NOMO-1 (cell line): ENCODE measurements at regions not wholly inside any gene's neighbourhood (a gene's known extent, or its start where the extent isn't known, plus 50 kb on each side); places are given as distances from the start of the nearest gene placed in this dataset.

Experiments used
- DNase-seq, 2 experiments: peaks; one replicate each; lab custom pipeline; 2025; ENCODE audit not compliant: unreplicated experiment in 2 of 2; lab: John Stamatoyannopoulos, UW

DNA sequence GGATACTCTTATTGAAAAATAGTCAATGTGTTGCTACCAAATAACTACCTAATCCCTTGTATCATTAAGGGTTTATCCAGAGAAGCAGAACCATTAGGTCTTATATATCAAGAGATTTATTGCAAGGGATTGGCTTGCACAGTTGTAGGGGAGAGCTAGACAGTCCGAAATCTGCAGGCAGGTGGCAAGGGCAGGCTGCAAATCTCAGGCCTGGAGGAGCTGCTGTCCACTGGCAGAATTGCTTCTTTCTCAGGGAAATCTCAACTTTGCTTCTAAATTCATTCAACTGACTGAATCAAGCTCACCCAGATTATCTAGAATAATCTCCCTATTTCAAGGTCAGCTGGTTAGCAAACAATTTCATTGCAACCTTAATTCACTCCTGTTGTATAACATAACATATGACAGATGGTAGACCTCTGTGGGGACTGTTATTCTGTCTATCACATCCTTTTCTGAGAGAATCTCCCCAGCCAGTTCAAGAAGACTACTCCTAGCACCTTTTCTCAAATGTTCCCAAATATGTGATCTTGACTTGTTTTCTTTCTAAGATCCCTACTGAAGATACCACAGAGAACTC, 194.2 kb downstream of the NHLRC3 start:
- DNase-seq, result no peak

DNA sequence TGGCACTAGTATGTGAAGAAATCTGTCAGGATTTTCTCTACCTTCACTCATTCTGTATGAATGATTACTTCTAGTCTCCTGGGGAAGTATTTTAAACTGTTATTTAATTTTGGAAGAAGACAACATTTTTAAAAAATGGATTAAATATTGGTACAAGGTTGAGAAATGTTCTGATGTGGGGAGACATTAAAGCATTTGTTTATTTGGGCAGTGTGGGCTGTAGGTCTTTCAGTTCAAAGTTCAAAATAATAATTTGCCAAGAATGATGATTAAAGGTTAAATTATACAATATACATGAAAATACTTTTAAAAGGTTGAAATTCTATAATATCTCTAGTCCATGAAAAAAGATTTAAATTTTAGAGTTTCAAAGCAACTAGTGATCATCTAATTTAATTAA, 194.7 kb downstream of the NHLRC3 start:
- no peak for DNase-seq

GRCh38 chr13:39233519-39233918, 195.3 kb downstream of the NHLRC3 start:
- DNase-seq, result no peak

DNA sequence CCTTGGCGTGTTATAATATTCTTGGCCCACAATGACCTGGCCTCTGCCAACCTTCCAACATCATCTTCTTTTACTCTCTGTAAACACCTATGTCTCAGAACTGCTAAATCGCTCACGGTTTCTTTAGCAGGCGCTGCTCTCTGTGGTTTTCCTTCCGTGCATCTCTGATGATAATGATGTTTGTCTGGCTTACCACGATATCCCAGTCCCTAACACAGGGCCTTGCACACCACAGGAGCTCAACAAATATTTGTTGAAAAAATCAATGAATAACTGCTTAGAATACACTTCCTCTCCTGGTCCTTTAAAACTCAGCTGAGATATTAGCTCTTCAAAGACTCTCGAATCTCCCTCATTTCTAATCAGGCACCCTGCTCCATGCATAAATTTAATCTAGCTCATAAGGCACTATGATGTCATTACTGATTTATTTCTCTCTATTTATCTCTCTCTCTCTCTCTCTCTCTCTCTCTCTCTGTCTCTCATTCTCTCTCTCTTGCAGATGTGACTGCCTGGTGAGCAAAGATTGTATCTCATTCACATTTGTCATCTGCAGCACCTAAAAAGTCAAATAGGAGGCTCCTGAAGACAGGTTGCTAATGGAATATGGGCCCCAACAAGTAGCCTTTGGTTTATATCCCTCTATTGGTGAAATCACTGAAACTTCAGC, 206.4 kb downstream of the NHLRC3 start:
- DNase-seq, result no peak

DNA sequence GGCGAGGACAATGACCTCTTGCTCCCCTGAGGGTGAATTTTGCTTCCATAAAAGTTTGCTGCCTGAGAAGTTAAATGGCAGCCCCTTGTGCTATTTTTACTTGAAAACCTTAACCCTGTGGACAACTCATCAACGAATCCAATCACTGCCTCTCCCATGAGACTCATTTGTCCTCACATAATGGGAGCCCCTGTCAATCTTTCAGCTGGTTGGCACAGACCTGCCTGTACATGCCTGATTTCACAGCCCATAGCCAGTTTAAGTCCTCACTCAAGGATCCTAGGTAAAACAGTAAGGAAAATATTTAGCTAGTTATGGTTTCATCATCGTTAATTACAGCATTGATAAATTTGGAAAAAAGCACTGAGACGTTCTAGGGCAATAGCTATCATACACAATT, 207.4 kb downstream of the NHLRC3 start:
- no peak for DNase-seq

DNA sequence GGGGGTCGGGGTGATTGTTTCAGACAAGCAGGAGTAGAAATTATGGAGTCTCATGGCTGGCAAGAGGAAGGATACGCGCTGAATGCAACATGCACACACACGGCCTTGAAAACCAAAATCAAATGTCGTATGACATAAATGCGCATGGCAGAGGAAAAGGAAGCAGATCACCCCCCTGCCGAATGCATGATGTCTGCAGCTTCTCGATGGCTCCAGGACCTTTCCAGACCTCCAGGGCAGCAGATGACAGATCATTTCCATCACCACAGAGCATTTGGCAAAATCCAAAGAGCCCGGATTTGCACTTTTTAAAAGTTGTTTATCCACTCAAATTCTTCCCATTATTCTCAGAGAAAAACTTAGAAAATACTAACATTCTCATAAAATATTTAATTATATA, 211.7 kb downstream of the NHLRC3 start:
- no peak for DNase-seq

DNA sequence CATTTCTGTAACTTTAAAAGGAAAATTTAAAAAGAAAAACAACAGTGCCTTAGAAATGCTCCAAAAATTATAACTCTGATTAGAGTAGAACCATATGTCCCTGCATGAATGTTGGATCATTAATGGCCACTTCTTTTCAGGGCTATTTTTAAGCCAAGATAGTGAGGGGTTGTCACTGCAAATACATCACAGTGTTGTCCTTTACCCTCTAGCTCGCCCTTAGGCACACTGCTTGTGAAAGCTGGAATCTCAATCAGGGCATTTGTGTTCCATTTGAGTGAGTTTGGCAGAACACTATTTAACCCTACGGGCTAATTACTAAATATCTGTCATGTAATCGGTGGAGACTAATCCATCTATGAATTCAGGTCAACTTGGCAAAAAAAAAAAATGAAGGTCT, 212.2 kb downstream of the NHLRC3 start:
- no peak for DNase-seq

DNA sequence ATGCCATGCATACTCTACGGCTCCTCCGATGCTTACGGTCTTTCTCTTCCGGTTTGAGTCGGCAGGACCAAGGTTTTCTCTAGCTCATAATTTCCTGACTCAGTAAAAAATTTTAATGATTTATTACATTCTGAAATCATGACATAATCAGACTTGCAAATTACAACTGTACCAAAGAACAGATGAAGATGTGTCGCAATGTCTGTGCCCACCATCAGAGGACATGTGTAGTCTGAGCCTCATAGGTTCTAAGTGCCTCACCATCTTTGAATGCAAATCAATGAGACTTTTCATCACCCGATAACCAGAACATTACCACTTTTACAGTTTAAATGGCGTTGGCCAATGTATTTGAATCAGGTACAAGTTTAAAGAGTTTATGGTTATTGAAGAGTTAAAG, 213.1 kb downstream of the NHLRC3 start:
- no peak for DNase-seq

GRCh38 chr13:39253774-39254173, 215.5 kb downstream of the NHLRC3 start:
- no peak for DNase-seq

DNA sequence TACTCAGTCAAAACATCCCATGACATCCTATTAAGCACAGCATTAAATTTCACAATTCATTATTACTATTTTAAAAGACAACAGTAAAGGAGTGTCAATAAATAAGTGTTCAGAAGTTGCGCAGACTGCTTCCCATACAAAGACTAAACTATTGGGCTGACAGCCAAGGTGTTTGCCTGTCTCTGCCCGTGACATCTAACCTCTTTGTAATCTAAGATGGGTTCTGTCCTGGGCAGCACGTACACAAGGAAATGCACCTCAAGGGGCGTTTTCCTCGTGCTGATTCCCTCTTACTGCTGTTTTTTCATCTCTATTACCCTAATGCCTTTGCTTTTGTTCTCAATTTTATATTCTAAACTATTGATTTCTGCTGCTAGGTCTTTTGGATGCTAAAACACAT, 216.3 kb downstream of the NHLRC3 start:
- no peak for DNase-seq

GRCh38 chr13:39257642-39258041, 219.4 kb downstream of the NHLRC3 start:
- DNase-seq, result no peak

DNA sequence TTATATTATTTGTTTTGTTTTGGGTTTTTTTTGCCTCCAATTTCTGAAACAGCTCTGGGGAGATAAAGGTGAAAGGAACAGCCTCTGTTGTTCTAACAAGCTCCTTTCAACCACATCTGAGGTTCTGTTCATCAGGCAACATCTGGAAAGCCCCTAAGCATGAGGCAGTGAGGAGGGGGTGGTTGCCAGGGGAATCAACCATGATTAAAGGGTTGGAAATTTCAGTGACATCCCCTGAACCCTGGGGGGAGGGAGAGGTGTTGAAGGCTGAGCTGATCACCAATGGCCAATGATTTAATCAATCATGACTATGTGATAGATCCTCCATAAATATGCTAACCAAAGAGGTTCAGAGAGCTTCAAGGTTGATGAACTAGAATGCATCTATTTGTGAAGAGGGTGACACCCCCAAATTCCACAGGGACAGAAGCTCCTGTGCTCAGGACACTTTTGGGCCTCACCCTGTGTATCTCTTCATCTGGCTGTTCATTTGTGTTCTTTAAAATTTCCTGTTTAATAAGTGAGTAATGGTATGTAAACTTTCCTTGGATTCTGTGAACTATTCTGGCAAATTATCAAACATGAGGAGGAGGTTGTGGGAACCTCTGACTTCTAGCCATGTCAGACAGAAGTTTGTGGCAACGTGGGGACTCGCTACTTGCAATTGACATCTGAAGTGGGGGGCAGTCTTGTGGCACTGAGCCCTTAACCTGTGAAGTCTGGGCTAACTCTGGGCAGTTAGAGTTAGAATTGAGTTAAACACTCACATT, 221.3 kb downstream of the NHLRC3 start:
- DNase-seq, result no peak

DNA sequence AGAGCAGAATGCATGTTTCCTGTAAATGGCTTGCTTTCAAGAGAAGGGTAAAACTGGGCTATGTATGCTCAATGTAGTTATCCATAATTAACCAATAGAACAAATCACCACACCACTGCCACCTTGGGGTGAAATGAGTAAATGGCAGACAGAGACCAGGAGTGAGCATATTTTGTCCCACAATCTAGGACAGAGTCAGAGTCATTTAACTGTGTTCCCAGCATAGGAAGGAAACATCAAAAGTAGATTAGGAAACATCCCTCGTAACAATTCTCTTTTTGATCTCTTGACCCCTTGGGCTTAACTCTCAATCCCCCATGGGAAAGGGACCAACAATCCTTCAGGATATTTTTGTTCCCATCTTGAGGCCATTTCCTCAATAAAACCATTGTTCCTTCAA, 224.8 kb downstream of the NHLRC3 start:
- no peak for DNase-seq

DNA sequence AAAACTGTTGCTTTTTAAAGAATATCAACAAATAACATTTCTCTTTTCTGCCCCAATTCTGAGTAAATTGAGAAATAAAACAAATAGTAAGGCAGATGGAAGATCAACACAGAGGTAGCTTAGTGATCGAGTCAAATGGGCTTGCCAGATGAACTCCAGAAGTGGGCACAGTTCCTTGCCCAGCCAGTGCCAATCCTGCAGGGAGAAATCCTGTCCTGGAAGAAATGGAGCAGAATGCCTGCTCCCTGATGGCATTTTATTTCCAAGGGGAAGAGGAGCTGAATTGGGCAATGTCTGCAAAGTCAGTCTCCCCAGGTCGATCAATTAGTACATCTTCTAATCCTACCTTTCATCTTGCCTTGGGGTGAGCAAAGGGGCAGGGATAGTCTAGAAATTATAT, 225.3 kb downstream of the NHLRC3 start:
- no peak for DNase-seq

- no peak for DNase-seq
Measured at GRCh38 chr13:39266426-39266825, 228.2 kb downstream of the NHLRC3 start.

DNA sequence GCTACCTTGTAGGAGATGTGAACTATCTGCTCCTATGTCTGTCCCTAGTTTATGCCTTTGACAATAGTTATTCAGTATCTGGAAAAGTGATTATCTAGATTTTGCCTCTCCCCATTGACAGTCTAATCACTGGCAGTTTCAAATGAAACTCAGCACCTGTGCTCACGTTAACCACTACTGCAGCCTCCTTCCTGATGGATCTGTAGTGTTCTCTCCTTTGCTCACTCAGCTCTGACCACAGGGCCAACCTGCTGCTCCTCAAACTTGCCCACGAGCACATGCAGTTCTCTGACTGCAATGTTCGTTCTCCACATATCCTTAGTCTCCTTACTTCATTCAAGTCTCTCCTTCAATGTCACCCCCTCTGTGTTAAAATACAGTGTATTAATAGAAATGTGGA, 230.1 kb downstream of the NHLRC3 start:
- DNase-seq, result no peak

DNA sequence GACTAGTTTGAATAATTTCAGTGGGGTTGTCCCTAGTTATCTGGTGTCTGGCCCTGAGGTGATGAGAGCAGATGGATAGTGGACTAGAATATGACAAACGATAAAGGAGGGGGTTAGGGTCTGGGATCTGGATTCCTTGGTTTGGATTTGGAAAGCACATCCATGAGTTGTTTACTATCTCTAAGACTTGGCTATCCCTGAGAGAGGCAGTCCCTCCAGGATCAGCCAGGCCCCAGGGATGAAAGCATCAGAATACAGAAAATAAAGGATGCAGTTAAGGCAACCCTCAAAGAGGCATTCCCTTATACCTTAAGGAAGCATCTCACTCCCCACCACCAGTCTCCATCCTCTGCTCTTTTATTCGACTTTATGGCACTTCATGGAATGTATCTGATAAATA, 230.7 kb downstream of the NHLRC3 start:
- DNase-seq, result no peak

- DNase-seq, result no peak
Measured at GRCh38 chr13:39269411-39269810, 231.2 kb downstream of the NHLRC3 start.

DNA sequence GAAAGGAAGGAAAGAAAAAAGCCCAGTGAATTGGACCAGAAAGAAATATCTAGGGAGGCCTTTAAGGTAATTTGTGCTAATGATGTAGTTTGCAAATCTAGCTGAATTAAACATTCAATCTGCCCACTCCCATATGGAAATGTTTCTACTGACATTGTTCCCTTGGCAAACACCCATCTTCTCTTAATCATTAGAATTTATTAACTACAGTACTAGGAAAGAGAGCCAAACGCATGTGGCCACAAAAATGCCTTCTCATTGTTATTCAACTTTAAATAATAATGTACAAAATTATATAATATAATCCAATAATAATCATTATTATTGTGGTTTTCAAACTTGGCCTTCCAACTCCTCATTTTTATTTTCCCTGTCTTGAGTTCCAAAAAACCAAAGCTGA, 234.7 kb downstream of the NHLRC3 start:
- DNase-seq, result no peak

GRCh38 chr13:39273953-39274738, 235.9 kb downstream of the NHLRC3 start:
- DNase-seq, result no peak

- no peak for DNase-seq
Measured at GRCh38 chr13:39274739-39275325, 236.6 kb downstream of the NHLRC3 start.
